ENCODE measurements at regions not wholly inside any gene's neighbourhood (a gene's known extent, or its start where the extent isn't known, plus 50 kb on each side); places are given as distances from the start of the nearest gene placed in this dataset.

DNA sequence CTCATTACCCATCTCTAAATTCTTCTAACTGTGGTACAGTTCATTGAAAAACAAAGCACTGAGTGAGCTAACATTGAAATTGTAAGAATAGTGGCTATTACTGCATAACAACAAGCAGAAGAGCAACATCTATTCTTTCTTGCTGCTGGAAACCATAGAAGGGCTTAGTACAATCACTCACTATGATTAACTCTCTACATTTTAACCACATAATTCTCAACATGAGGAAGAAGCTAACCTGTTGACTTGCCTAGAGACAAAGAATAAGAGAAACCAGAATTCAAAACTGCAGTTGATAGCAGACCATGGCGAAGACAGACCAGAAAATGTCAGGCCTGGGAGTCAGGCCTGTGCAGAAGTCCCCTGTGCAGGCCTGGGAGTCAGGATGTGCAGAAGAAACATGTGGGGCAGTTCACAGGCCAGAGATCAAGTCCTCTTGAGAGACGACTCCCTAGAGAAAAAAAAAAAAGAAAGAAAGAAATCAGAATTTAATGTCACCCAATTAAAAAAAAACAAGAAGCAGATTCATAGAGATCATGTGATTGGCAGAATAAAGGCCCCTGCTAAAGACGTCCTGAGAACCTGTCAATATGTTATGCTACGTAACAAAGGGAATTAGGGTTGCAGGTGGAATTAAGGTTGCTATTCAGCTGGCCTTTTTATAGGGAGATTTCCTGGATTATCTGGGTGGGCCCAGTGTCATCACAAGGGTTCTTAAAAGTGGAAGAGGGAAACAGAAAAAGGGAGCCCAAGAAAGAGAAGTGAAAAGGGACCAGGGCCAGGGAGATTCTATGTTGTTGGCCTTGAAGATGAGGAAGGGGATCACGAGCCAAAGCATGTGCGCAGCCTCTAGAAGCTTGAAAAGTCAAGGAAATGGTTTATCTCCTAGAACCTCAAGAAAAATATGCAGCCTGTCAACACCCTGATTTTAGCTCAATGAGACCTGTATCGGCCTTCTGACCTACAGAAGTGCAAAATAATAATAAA, 94.9 kb downstream of the MRPL39 start:
- TF ChIP-seq, protein P1, sequence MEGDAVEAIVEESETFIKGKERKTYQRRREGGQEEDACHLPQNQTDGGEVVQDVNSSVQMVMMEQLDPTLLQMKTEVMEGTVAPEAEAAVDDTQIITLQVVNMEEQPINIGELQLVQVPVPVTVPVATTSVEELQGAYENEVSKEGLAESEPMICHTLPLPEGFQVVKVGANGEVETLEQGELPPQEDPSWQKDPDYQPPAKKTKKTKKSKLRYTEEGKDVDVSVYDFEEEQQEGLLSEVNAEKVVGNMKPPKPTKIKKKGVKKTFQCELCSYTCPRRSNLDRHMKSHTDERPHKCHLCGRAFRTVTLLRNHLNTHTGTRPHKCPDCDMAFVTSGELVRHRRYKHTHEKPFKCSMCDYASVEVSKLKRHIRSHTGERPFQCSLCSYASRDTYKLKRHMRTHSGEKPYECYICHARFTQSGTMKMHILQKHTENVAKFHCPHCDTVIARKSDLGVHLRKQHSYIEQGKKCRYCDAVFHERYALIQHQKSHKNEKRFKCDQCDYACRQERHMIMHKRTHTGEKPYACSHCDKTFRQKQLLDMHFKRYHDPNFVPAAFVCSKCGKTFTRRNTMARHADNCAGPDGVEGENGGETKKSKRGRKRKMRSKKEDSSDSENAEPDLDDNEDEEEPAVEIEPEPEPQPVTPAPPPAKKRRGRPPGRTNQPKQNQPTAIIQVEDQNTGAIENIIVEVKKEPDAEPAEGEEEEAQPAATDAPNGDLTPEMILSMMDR (optimal IDR thresholded peaks at IDR 0.05 in 1 of 3, IDR thresholded peaks at IDR 0.05 in 1 of 3, conservative IDR thresholded peaks at IDR 0.05 in 1 of 3; ENCODE audit: extremely low read depth in 1 of 3, insufficient read depth in 2 of 3, low read length in 3 of 3), result no peak
- no peak for TF ChIP-seq EZH2 (IDR thresholded peaks at IDR 0.05; ENCODE audit: low read length)

Data from keratinocyte (primary cell).